HepG2 (cell line): ENCODE measurements at regions not wholly inside any gene's neighbourhood (a gene's known extent, or its start where the extent isn't known, plus 50 kb on each side); places are given as distances from the start of the nearest gene placed in this dataset.

Experiments
- AGO1 ChIP-seq: fragments of 200-400 bp; formaldehyde crosslinking; IDR thresholded peaks from 2 replicates; pipeline ENCODE4 v1.6.1; 2017; ENCODE audit warnings: mild to moderate bottlenecking, low read depth, low read length, moderate library complexity; ENCODE audit not compliant: poor library complexity, severe bottlenecking
- HDAC6 ChIP-seq: fragments of 200-600 bp; sonication (generic); IDR thresholded peaks from 2 replicates; pipeline ENCODE4 v1.7.0; 2017; ENCODE audit warnings: mild to moderate bottlenecking, antibody characterized with exemption, low read length, low read depth
- HMG20A ChIP-seq: IDR thresholded peaks from 2 replicates; pipeline ENCODE4 v1.6.1; 2016; ENCODE audit warnings: borderline replicate concordance
- IRF1 ChIP-seq: sonication (generic); formaldehyde crosslinking; IDR thresholded peaks from 2 replicates; pipeline ENCODE4 v1.4.0; 2020; ENCODE audit warnings: low read depth, mild to moderate bottlenecking, missing genetic modification reagents
- NR3C1 ChIP-seq: sonication (generic); formaldehyde crosslinking; IDR thresholded peaks from 2 replicates; pipeline ENCODE4 v1.4.0; 2020; ENCODE audit warnings: missing genetic modification reagents
- PRMT3 ChIP-seq: sonication (generic); formaldehyde crosslinking; IDR thresholded peaks from 2 replicates; pipeline ENCODE4 v1.8.1; 2022; ENCODE audit warnings: low read depth, mild to moderate bottlenecking, moderate library complexity, missing genetic modification reagents, borderline replicate concordance
- YY1 ChIP-seq: IDR thresholded peaks from 2 replicates; pipeline ENCODE4 v1.6.1; 2011; ENCODE audit warnings: low read length, low read depth, moderate library complexity, mild to moderate bottlenecking; ENCODE audit not compliant: insufficient read depth, insufficient replicate concordance

GRCh38 chr4:111263836-111264235 is 641.0 kb upstream of the PITX2 start:
- no peak for TF ChIP-seq HMG20A (CRISPR knock-in tag)
- TF ChIP-seq PRMT3 (CRISPR knock-in tag), result no peak
- TF ChIP-seq IRF1 (CRISPR knock-in tag), result no peak
- no peak for TF ChIP-seq AGO1
- TF ChIP-seq YY1, result no peak
- TF ChIP-seq NR3C1 (CRISPR knock-in tag), result no peak
- no peak for TF ChIP-seq HDAC6
